HG03095 (cell line): ENCODE measurements at regions not wholly inside any gene's neighbourhood (a gene's known extent, or its start where the extent isn't known, plus 50 kb on each side); places are given as distances from the start of the nearest gene placed in this dataset.
"Not testable (repeated sequence)": the region's sequence is repeated elsewhere in the genome, so short reads cannot be mapped to it uniquely, and the experiment has no call there.

Experiments used
- ATAC-seq: cut with Tn5 transposase; IDR thresholded peaks from one replicate; pipeline ENCODE4 v1.9.1; 2021; ENCODE audit warnings: moderate library complexity; ENCODE audit not compliant: unreplicated experiment

GRCh38 chr13:58714016-58714415 is 1082.5 kb downstream of the PCDH17 start:
- not testable (repeated sequence) for ATAC-seq

GRCh38 chr13:58721273-58721672 is 1089.7 kb downstream of the PCDH17 start:
- no peak for ATAC-seq

DNA sequence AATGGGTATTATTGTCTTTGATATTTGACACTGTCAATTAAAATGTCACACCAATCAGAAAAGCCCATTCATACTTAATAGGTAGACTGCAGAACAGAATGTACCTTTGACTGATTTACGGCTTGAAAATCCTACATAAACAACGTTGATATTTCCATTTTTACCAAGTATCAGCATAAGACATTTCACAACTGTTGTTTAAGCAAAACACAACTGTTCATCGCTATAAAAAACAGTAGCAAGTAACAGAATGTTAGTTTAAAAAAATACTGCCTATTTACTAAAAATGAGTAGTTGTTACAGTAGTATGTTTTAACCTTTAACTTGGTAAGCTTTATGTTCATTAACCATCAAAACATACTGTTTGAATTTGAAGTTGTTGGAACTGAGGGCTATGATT is 1096.6 kb downstream of the PCDH17 start:
- ATAC-seq: no peak

DNA sequence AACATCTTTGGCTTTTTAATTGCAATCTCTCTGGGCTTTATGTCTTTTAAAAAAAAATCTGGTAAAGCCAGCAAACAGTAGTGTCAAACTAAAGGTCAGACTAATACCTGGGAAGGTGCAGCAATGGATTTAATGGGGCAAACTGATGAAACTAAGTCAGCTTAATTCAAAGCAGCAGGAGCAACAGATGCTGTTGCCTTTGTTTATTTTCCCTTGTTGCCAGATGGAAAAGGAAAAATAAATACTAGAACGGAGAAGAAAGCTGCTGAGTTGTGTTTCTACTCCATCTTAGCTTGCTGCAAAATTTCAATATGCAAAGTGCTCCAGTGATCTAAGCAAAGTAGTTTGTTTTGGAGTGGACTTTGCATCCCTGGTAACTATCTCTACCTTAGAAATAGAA is 1097.8 kb downstream of the PCDH17 start:
- no peak for ATAC-seq

DNA sequence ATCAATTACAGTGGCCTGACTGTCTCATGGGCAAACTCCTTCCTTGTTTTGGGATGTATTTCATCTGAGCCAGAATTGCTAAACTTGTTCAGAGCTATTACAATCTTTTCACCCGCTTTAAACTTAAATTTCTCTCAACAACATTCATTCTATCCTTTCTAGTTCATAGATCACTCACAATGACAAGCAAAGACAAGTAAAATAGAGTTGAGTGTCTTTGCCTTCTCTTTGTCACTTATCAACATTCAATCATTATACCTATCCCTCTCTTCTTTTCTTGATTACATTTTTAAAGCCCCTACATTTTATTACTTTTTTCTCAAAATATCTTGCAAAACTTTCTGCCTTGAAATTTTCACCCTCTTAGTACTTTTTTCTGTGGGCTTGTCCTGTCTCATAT is 1113.1 kb downstream of the PCDH17 start:
- ATAC-seq: no peak

DNA sequence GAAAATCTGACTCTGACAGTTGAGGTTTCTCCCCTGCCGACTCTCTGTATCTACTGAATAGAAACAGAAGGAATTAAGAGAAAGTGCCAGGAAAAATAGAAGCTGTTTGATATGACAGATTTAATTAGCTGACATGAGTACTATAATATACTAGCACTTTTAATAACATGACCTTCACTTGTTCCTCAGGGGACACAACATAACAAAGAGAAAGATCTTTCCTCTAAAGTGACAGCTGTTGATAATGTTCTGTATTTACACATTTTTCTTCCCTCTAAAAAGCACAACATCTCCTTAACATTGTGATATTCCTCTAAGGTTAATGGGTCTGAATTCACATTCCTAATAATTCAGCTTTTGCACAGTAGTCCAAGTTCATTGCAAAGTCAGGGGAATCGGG is 1136.0 kb downstream of the PCDH17 start:
- no peak for ATAC-seq

DNA sequence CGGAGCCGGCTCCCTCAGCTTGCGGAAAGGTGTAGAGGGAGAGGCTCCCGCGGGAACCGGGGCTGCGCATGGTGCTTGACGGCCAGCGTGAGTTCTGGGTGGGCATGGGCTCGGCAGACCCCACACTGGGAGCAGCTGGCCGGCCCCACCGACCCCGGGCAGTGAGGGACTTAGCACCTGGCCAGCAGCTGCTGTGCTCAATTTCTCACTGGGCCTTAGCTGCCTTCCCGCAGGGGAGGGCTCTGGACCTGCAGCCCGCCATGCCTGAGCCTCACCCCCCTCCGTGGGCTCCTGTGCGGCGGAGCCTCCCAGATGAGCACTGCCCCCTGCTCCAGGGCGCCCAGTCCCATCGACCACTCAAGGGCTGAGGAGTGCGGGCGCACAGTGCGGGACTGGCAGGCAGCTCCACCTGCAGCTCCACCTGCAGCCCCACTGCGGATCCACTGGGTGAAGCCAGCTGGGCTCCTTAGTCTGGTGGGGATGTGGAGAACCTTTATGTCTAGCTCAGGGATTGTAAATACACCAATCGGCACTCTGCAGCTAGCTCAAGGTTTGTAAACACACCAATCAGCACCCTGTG is 1141.8 kb downstream of the PCDH17 start:
- ATAC-seq: no peak

GRCh38 chr13:58782736-58783135 is 1151.2 kb downstream of the PCDH17 start:
- ATAC-seq: no peak

DNA sequence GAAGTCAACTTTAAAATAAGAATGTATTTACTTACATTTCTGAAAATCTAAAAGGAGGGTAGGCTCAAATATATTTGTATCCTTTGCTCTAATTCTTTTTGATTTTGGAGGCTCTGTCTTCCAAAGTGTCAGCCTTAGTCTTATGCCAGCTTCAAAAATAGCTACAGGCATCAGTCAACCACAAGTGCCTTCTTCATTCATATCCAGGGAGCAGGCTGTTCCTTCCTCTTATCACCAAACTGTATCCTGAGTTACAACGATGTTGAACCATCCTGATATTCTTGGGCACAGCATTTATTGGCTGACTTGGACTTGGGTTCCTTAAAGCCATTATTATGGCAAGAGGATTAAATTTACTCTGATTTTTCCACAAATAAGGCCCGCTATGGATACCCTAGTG is 1161.3 kb downstream of the PCDH17 start:
- no peak for ATAC-seq

DNA sequence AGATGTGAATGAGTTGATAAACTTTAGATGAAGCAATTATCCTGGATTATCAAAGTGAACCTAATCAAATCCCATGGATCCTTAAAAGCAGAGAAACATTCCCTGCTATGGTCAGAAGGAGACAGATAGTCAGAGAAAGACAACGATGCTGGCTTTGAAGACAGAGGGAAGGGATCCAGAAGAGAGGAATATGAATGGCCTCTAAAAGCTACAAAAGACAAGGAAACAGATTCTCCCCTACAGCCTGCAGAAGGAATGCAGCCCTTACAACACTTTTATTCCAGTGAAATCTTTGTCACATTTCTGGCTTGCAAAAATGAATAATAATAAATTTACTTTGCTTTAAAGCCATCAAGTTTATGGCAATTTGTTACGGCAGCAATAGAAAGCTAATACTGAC is 1164.2 kb downstream of the PCDH17 start:
- ATAC-seq: no peak

GRCh38 chr13:58804832-58805231 is 1173.3 kb downstream of the PCDH17 start:
- ATAC-seq: no peak

DNA sequence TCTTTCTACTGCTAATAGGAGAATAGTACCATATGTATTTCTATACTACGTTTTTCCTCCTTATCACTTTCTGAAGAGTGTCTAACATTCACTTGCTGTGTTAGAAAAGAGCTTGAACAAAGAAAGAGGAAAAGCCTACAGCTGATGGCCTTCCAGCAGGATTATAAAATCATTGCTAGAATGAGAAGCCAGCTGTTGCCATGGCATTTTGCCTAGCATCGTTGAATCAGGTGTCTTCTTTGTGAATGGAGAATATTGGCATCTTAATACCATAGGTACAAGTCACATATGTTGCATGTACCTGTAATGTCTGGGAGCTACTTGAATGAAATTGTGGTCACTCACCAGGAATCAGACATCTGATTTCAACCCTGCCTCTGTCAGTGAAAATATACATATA is 1174.9 kb downstream of the PCDH17 start:
- no peak for ATAC-seq

- no peak for ATAC-seq
Measured at GRCh38 chr13:58823701-58824100, 1192.2 kb downstream of the PCDH17 start.

DNA sequence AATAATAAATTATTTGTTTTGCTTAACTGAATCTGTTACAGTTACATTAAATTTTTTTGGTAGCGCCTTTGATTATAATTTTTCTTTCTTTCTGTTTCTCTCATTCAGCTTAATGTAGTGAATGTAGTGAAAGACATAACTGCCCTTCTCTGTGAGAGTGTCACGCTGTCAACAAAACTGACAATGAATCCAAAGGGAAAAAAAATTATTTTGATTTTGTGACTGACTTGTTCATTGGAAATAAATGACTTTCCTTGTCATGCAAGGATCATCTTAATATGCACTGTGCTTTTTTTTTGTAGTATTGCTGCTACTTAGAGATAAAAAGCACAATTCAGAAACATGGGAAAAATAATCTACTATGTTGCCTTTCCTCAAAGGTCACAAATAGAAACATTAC is 1196.4 kb downstream of the PCDH17 start:
- no peak for ATAC-seq

GRCh38 chr13:58830841-58831240 is 1199.3 kb downstream of the PCDH17 start:
- ATAC-seq: no peak

- ATAC-seq: no peak
Measured at GRCh38 chr13:58838615-58839014, 1207.1 kb downstream of the PCDH17 start.

- ATAC-seq: no peak
Measured at GRCh38 chr13:58843071-58843470, 1211.5 kb downstream of the PCDH17 start.

GRCh38 chr13:58843567-58843966 is 1212.0 kb downstream of the PCDH17 start:
- no peak for ATAC-seq

- no peak for ATAC-seq
Measured at GRCh38 chr13:58850161-58850560, 1218.6 kb downstream of the PCDH17 start.

DNA sequence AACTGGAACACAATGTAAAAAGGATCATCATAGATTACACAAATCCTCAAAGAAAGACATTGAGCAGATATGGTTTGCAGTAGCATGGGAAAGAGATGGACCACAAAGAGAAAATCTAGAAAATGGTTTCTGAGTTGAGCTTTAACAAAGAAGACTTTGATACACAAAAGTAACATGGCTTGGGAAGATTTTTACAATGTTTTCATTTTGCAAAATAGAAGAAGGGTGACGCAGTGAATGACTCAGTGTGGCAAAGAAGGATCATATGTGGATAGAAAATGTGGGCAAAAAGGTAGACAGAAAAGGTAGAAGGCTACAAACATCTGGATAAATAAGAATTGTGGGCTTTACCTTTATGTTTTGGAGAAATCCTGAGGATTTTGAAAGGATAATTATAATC is 1220.5 kb downstream of the PCDH17 start:
- no peak for ATAC-seq

GRCh38 chr13:58855283-58855682 is 1223.7 kb downstream of the PCDH17 start:
- ATAC-seq: no peak

DNA sequence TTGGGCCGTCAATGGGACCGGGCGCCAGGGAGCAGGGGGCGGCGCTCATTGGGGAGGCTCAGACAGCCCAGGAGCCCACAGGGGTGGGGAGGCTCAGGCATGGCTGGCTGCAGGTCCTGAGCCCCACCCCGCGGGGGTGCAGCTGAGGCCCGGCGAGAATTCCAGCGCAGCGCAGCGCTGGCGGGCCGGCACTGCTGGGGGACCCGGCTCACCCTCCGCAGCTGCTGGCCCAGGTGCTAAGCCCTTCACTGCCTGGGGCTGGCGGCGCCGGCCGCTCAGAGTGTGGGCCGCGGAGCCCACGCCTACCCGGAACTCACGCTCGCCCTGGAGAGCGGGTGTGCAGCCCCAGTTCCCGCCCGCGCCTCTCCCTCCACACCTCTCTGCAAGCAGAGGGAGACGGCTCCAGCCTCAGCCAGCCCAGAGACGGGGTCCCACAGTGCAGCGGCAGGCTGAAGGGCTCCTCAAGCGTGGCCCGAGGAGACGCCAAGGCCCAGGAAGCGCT is 1227.4 kb downstream of the PCDH17 start:
- no peak for ATAC-seq

GRCh38 chr13:58865286-58865685 is 1233.7 kb downstream of the PCDH17 start:
- ATAC-seq: no peak
